ENCODE measurements at regions not wholly inside any gene's neighbourhood (a gene's known extent, or its start where the extent isn't known, plus 50 kb on each side); places are given as distances from the start of the nearest gene placed in this dataset.
"Not testable (repeated sequence)": the region's sequence is repeated elsewhere in the genome, so short reads cannot be mapped to it uniquely, and the experiment has no call there.

GRCh38 chrY:3491423-3491822 is 87.4 kb upstream of the TGIF2LY start:
- H3K4me1 ChIP-seq (ENCODE audit: control insufficient read depth in 5 of 5, insufficient read depth in 5 of 5, low read length in 5 of 5); H3K9me3 ChIP-seq (ENCODE audit: control insufficient read depth in 4 of 4, insufficient read depth in 3 of 4, low read length in 3 of 4); H3K36me3 ChIP-seq (ENCODE audit: control insufficient read depth in 4 of 4, insufficient read depth in 4 of 4, low read length in 4 of 4); H3K27me3 ChIP-seq (ENCODE audit: control insufficient read depth in 3 of 3, insufficient read depth in 3 of 3, low read length in 2 of 3); DNase-seq; H3K9ac ChIP-seq (ENCODE audit: insufficient read depth in 1 of 2, low read length in 2 of 2); H3K4me3 ChIP-seq; ATAC-seq (ENCODE audit: insufficient read depth, low FRiP score); H3K27ac ChIP-seq (ENCODE audit: low read depth in 1 of 2, low read length in 1 of 2): not testable (repeated sequence)
- WGBS, 2 donors = no CpG with 5 or more reads among the region's 1 CpG

GRCh38 chrY:3494539-3494938 is 84.3 kb upstream of the TGIF2LY start:
- H3K36me3 ChIP-seq (ENCODE audit: control insufficient read depth in 4 of 4, insufficient read depth in 4 of 4, low read length in 4 of 4); ATAC-seq (ENCODE audit: insufficient read depth, low FRiP score); H3K9ac ChIP-seq (ENCODE audit: insufficient read depth in 1 of 2, low read length in 2 of 2); H3K4me3 ChIP-seq; H3K4me1 ChIP-seq (ENCODE audit: control insufficient read depth in 5 of 5, insufficient read depth in 5 of 5, low read length in 5 of 5); H3K27me3 ChIP-seq (ENCODE audit: control insufficient read depth in 3 of 3, insufficient read depth in 3 of 3, low read length in 2 of 3); DNase-seq; H3K27ac ChIP-seq (ENCODE audit: low read depth in 1 of 2, low read length in 1 of 2); H3K9me3 ChIP-seq (ENCODE audit: control insufficient read depth in 4 of 4, insufficient read depth in 3 of 4, low read length in 3 of 4): not testable (repeated sequence)
- 90% methylated on average over 3 of the region's 3 CpGs; no CpG with 5 or more reads in 1 of the 2 donors for WGBS, 2 donors

GRCh38 chrY:3527040-3527439 is 51.8 kb upstream of the TGIF2LY start:
- not testable (repeated sequence) for H3K27me3 ChIP-seq (ENCODE audit: control insufficient read depth in 3 of 3, insufficient read depth in 3 of 3, low read length in 2 of 3); H3K27ac ChIP-seq (ENCODE audit: low read depth in 1 of 2, low read length in 1 of 2); H3K9me3 ChIP-seq (ENCODE audit: control insufficient read depth in 4 of 4, insufficient read depth in 3 of 4, low read length in 3 of 4); H3K36me3 ChIP-seq (ENCODE audit: control insufficient read depth in 4 of 4, insufficient read depth in 4 of 4, low read length in 4 of 4); H3K4me3 ChIP-seq; H3K9ac ChIP-seq (ENCODE audit: insufficient read depth in 1 of 2, low read length in 2 of 2); ATAC-seq (ENCODE audit: insufficient read depth, low FRiP score); H3K4me1 ChIP-seq (ENCODE audit: control insufficient read depth in 5 of 5, insufficient read depth in 5 of 5, low read length in 5 of 5)
- DNase-seq = peak in 1 of 3 donors; percentile 12
- WGBS, 2 donors = 19% methylated on average over 5 of the region's 5 CpGs; no CpG with 5 or more reads in 1 of the 2 donors
